ENCODE measurements at regions not wholly inside any gene's neighbourhood (a gene's known extent, or its start where the extent isn't known, plus 50 kb on each side); places are given as distances from the start of the nearest gene placed in this dataset.

DNA sequence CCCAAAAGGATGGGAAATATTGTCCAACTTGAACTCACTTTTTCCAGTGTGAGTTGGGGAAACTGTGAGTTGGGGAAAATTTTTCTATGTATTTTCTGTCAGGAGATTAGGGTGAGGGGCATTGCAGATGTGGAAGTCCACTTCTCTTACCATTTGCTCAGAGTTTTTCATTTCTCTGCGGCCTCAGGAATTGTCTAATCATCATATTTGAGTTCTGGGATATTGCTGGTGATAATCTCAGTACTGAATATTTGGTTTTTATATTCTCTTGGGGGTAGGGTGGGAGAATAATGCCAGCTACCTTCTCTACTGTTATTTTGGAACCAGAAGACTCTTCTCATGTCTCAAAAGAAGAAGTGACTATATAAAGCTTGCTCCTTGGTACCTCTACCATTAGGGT lies 141.3 kb upstream of the SLC13A1 start:
- H3K4me3 ChIP-seq: no peak overlapping the region
- no peak for FAIRE-seq
- DNase-seq (ENCODE audit: low read depth in 1 of 2, low spot score in 1 of 2): no peak
- 4% methylated on average over 1 of the region's 1 CpG for WGBS (ENCODE audit: missing lambda C conversion rate)
- no peak overlapping the region for H3K4me2 ChIP-seq
- ChIA-PET CTCF (no interaction called here), POLR2A (no interaction called here)
- ATAC-seq: no peak
- TF ChIP-seq ZSCAN20 (CRISPR knock-in tag; IDR thresholded peaks at IDR 0.05) (no peak), NFE2L2 (conservative IDR thresholded peaks at IDR 0.05; ENCODE audit: low read length) (no peak), MAFK (IDR thresholded peaks at IDR 0.05; ENCODE audit: partially characterized antibody) (peak; percentile 65), MAZ (IDR thresholded peaks at IDR 0.05; ENCODE audit: borderline replicate concordance, low read depth, low read length) (no peak)
- no peaks in the 10 kb centered on the region for H3K4me1 ChIP-seq
- no peak overlapping the region for H3K27ac ChIP-seq
- H3K9me3 ChIP-seq: no peaks in the 10 kb centered on the region

DNA sequence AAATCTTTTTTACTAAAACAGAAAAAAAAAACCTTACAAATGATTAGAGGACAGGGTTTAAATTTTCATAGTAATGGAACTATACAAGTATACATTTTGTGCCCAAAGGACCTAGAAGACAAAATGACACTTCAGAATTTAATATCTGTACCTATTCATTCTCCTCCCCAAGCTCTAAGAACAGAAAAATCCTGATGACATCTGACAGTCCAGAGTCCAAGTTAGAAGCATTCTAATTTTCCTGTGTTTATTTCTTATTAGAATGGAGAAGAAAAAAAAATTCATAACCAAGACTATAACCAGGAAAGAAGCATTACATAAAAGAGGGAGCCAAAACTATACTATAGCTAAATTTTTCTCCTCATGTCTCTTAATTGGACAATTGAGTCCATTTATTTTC lies 138.9 kb upstream of the SLC13A1 start:
- DNase-seq (ENCODE audit: low read depth in 1 of 2, low spot score in 1 of 2): no peak
- no peak for ATAC-seq
- Histone ChIP-seq H3K4me1 (no peaks in the 10 kb centered on the region), H3K4me2 (no peak overlapping the region), H3K4me3 (no peak overlapping the region), H3K27ac (no peak overlapping the region), H3K9me3 (no peaks in the 10 kb centered on the region)
- ChIA-PET POLR2A (no interaction called here), CTCF (no interaction called here)
- FAIRE-seq: no peak
- no peak for TF ChIP-seq TP53 (CRISPR knock-in tag; IDR thresholded peaks at IDR 0.05)
- TF ChIP-seq, protein P1, sequence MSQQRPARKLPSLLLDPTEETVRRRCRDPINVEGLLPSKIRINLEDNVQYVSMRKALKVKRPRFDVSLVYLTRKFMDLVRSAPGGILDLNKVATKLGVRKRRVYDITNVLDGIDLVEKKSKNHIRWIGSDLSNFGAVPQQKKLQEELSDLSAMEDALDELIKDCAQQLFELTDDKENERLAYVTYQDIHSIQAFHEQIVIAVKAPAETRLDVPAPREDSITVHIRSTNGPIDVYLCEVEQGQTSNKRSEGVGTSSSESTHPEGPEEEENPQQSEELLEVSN (IDR thresholded peaks at IDR 0.05; ENCODE audit: borderline replicate concordance, low read depth): no peak
- TF ChIP-seq RCOR1 (IDR thresholded peaks at IDR 0.05; ENCODE audit: low read depth, low read length): no peak
- no peak for TF ChIP-seq EP300 (IDR thresholded peaks at IDR 0.05)
- no peak for TF ChIP-seq GATA3 (IDR thresholded peaks at IDR 0.05; ENCODE audit: borderline replicate concordance)
- TF ChIP-seq FOXS1 (CRISPR knock-in tag; IDR thresholded peaks at IDR 0.05): no peak
- no peak for TF ChIP-seq ESRRA (IDR thresholded peaks at IDR 0.05; ENCODE audit: borderline replicate concordance, low read length)
- TF ChIP-seq NPAS2 (CRISPR knock-in tag; IDR thresholded peaks at IDR 0.05; ENCODE audit: borderline replicate concordance): no peak
- TF ChIP-seq NR3C1 (IDR thresholded peaks at IDR 0.05): no peak
- TF ChIP-seq EHMT2 (IDR thresholded peaks at IDR 0.05; ENCODE audit: low read depth): no peak
- TF ChIP-seq, protein P2, sequence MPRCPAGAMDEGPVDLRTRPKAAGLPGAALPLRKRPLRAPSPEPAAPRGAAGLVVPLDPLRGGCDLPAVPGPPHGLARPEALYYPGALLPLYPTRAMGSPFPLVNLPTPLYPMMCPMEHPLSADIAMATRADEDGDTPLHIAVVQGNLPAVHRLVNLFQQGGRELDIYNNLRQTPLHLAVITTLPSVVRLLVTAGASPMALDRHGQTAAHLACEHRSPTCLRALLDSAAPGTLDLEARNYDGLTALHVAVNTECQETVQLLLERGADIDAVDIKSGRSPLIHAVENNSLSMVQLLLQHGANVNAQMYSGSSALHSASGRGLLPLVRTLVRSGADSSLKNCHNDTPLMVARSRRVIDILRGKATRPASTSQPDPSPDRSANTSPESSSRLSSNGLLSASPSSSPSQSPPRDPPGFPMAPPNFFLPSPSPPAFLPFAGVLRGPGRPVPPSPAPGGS (IDR thresholded peaks at IDR 0.05): no peak
- TF ChIP-seq, protein P3, sequence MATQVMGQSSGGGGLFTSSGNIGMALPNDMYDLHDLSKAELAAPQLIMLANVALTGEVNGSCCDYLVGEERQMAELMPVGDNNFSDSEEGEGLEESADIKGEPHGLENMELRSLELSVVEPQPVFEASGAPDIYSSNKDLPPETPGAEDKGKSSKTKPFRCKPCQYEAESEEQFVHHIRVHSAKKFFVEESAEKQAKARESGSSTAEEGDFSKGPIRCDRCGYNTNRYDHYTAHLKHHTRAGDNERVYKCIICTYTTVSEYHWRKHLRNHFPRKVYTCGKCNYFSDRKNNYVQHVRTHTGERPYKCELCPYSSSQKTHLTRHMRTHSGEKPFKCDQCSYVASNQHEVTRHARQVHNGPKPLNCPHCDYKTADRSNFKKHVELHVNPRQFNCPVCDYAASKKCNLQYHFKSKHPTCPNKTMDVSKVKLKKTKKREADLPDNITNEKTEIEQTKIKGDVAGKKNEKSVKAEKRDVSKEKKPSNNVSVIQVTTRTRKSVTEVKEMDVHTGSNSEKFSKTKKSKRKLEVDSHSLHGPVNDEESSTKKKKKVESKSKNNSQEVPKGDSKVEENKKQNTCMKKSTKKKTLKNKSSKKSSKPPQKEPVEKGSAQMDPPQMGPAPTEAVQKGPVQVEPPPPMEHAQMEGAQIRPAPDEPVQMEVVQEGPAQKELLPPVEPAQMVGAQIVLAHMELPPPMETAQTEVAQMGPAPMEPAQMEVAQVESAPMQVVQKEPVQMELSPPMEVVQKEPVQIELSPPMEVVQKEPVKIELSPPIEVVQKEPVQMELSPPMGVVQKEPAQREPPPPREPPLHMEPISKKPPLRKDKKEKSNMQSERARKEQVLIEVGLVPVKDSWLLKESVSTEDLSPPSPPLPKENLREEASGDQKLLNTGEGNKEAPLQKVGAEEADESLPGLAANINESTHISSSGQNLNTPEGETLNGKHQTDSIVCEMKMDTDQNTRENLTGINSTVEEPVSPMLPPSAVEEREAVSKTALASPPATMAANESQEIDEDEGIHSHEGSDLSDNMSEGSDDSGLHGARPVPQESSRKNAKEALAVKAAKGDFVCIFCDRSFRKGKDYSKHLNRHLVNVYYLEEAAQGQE (IDR thresholded peaks at IDR 0.05): no peak
- TF ChIP-seq MAZ (IDR thresholded peaks at IDR 0.05; ENCODE audit: borderline replicate concordance, low read depth, low read length): no peak

DNA sequence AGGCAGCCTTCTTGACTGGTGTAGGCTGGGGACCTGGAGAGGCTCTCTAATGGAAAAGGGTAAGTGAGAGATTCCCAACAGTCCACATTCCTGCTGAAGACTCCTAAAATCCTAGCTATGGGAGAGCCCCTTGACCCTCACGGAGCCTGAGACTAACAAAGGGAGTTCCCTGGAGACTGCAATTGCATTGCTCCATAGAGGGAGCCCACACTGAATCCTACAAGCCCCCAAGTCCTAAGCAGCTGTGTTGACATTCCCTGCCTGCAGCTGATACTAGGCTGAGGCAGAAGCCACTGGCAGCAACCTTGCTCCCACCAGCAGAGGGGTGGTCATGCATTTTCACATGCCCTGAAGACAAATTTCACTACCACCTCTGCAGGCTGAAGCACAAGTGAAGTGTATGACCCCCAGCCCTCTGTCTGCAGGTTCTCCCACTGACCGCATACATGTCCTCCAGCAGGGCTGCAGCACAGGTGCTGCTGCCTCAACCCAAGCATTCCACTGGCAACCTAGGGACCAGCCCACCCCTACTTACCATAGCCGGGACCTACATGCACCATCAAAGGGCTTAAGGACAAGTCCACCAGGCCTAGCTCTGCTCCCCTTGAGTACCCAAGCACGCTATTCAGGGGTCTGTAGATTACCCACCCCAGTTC lies 130.3 kb upstream of the SLC13A1 start:
- ChIA-PET CTCF (no interaction called here), POLR2A (no interaction called here)
- ATAC-seq: no peak
- Histone ChIP-seq H3K4me1 (no peaks in the 10 kb centered on the region), H3K27ac (no peak overlapping the region), H3K9me3 (no peaks in the 10 kb centered on the region), H3K4me2 (no peak overlapping the region), H3K4me3 (no peak overlapping the region)
- no peak for DNase-seq (ENCODE audit: low read depth in 1 of 2, low spot score in 1 of 2)
- no peak for FAIRE-seq
- no peak for TF ChIP-seq JUN (IDR thresholded peaks at IDR 0.05)
- 22% methylated on average over 4 of the region's 4 CpGs for WGBS (ENCODE audit: missing lambda C conversion rate)

Measured in A549 (cell line).